HG03280 (cell line): ENCODE measurements at regions not wholly inside any gene's neighbourhood (a gene's known extent, or its start where the extent isn't known, plus 50 kb on each side); places are given as distances from the start of the nearest gene placed in this dataset.

ENCODE experiments used
- ATAC-seq: cut with Tn5 transposase; IDR thresholded peaks from one replicate; pipeline ENCODE4 v1.9.1; 2021; ENCODE audit warnings: mild to moderate bottlenecking, moderate library complexity; ENCODE audit not compliant: unreplicated experiment

GRCh38 chr10:8588135-8588534 is 533.6 kb downstream of the GATA3 start:
- no peak for ATAC-seq

GRCh38 chr10:8590518-8590917 is 536.0 kb downstream of the GATA3 start:
- no peak for ATAC-seq

GRCh38 chr10:8591640-8592039 is 537.2 kb downstream of the GATA3 start:
- ATAC-seq: no peak

- ATAC-seq: no peak
Measured at GRCh38 chr10:8594176-8594575, 539.7 kb downstream of the GATA3 start.

- ATAC-seq: no peak
Measured at GRCh38 chr10:8594711-8595110, 540.2 kb downstream of the GATA3 start.

GRCh38 chr10:8595140-8595539 is 540.7 kb downstream of the GATA3 start:
- no peak for ATAC-seq

GRCh38 chr10:8596929-8597472 is 542.5 kb downstream of the GATA3 start:
- no peak for ATAC-seq

GRCh38 chr10:8600192-8600591 is 545.7 kb downstream of the GATA3 start:
- ATAC-seq: no peak

- ATAC-seq: no peak
Measured at GRCh38 chr10:8602821-8603220, 548.3 kb downstream of the GATA3 start.

- ATAC-seq: no peak
Measured at GRCh38 chr10:8614054-8614565, 559.6 kb downstream of the GATA3 start.

GRCh38 chr10:8615118-8615517 is 560.6 kb downstream of the GATA3 start:
- ATAC-seq: no peak

GRCh38 chr10:8616166-8616565 is 561.7 kb downstream of the GATA3 start:
- ATAC-seq: no peak

GRCh38 chr10:8617792-8618191 is 563.3 kb downstream of the GATA3 start:
- no peak for ATAC-seq

GRCh38 chr10:8618834-8619233 is 564.3 kb downstream of the GATA3 start:
- no peak for ATAC-seq

GRCh38 chr10:8628351-8628750 is 573.9 kb downstream of the GATA3 start:
- ATAC-seq: no peak

GRCh38 chr10:8633909-8634308 is 579.4 kb downstream of the GATA3 start:
- ATAC-seq: no peak

- ATAC-seq: no peak
Measured at GRCh38 chr10:8636371-8636770, 581.9 kb downstream of the GATA3 start.

- no peak for ATAC-seq
Measured at GRCh38 chr10:8637640-8638039, 583.2 kb downstream of the GATA3 start.

GRCh38 chr10:8638088-8638672 is 583.7 kb downstream of the GATA3 start:
- no peak for ATAC-seq

- ATAC-seq: no peak
Measured at GRCh38 chr10:8639486-8640185, 585.1 kb downstream of the GATA3 start.

- ATAC-seq: no peak
Measured at GRCh38 chr10:8640301-8640700, 585.8 kb downstream of the GATA3 start.

- ATAC-seq: no peak
Measured at GRCh38 chr10:8640878-8641277, 586.4 kb downstream of the GATA3 start.
